H1 (cell line): ENCODE measurements at regions not wholly inside any gene's neighbourhood (a gene's known extent, or its start where the extent isn't known, plus 50 kb on each side); places are given as distances from the start of the nearest gene placed in this dataset.

Source experiments
- JUN ChIP-seq: IDR thresholded peaks from 2 replicates; pipeline ENCODE4 v1.6.1; 2011; ENCODE audit warnings: low read depth, mild to moderate bottlenecking, improper control_type of control experiment, low read length

- no peak for TF ChIP-seq JUN
Observed at GRCh38 chr19:13556552-13556951, 50.3 kb upstream of the CACNA1A start (continued).
